ENCODE measurements at regions not wholly inside any gene's neighbourhood (a gene's known extent, or its start where the extent isn't known, plus 50 kb on each side); places are given as distances from the start of the nearest gene placed in this dataset.

GRCh38 chr18:76643996-76644395 lies 149.0 kb upstream of the ZNF516 start:
- H3K4me1 ChIP-seq (ENCODE audit: insufficient read depth, low read length): no peaks in the 10 kb centered on the region
- WGBS (ENCODE audit: extremely low coverage, insufficient read length, low lambda C conversion rate): no CpG with 5 or more reads among the region's 6 CpGs
- no peaks in the 10 kb centered on the region for H3K4me1 Mint-ChIP-seq

More at GRCh38 chr18:76643996-76644395, 149.0 kb upstream of the ZNF516 start:
- H2AFZ ChIP-seq (ENCODE audit: low read length): no peak overlapping the region
- no peaks in the 10 kb centered on the region for H3K79me2 ChIP-seq (ENCODE audit: insufficient read depth, low read length)
- Mint-ChIP-seq H3K9me3 (peaks cover 0 to 6% of the 10 kb centered on the region in 2 experiments; a peak in 3 of 5 replicates), H3K27ac (no peak overlapping the region), H3K4me3 (no peak overlapping the region), H3K27me3 (ENCODE audit: low read depth) (no peaks in the 10 kb centered on the region), H3K36me3 (ENCODE audit: insufficient read depth in 1 of 3, low read depth in 3 of 3) (peaks cover 0 to 5% (median 0%) of the 10 kb centered on the region in 3 experiments; a peak in 1 of 7 replicates)
- no peaks in the 10 kb centered on the region for H3K79me1 ChIP-seq (ENCODE audit: insufficient read depth, low read depth, low read length, poor library complexity, severe bottlenecking)
- no peak overlapping the region for H3K18ac ChIP-seq (ENCODE audit: insufficient read length, low read depth, low read length)
- H3K9ac ChIP-seq (ENCODE audit: extremely low read depth, insufficient read length, low read length): no peak overlapping the region
- H4K8ac ChIP-seq (replicated peaks; ENCODE audit: insufficient read length, low read depth, low read length): no peak overlapping the region
- no peaks in the 10 kb centered on the region for H3K23me2 ChIP-seq (ENCODE audit: insufficient read length, low read depth, low read length, poor library complexity, severe bottlenecking)
- no peak overlapping the region for H2BK120ac ChIP-seq (ENCODE audit: low read depth, low read length, poor library complexity, severe bottlenecking)
- H2BK15ac ChIP-seq (ENCODE audit: low read depth, low read length): no peak overlapping the region
- TF ChIP-seq CTCF (conservative IDR thresholded peaks at IDR 0.05): no peak
- H2BK5ac ChIP-seq (ENCODE audit: insufficient read length, low read length): no peak overlapping the region
- H3K4ac ChIP-seq (ENCODE audit: low read depth, low read length): no peak overlapping the region
- no peak overlapping the region for H3K14ac ChIP-seq (ENCODE audit: insufficient read depth, low read length)
- H4K5ac ChIP-seq (ENCODE audit: insufficient read length, low read depth, low read length): no peak overlapping the region
- no peak overlapping the region for H3K27ac ChIP-seq (ENCODE audit: insufficient read length, low read depth, low read length)
- H3K23ac ChIP-seq (ENCODE audit: insufficient read length, low read depth, low read length): no peak overlapping the region
- H3K27me3 ChIP-seq (ENCODE audit: insufficient read depth, low read length): no peaks in the 10 kb centered on the region
- H2AK5ac ChIP-seq (ENCODE audit: insufficient read length, low read length): no peak overlapping the region
- H3T11ph ChIP-seq (ENCODE audit: low read length): no peak overlapping the region
- H3K9me3 ChIP-seq (ENCODE audit: control insufficient read depth, low read depth, low read length): no peaks in the 10 kb centered on the region
- H2BK20ac ChIP-seq (ENCODE audit: low read depth, low read length, poor library complexity, severe bottlenecking): no peak overlapping the region
- H3K56ac ChIP-seq (ENCODE audit: insufficient read length, low read depth, low read length): no peak overlapping the region
- no peaks in the 10 kb centered on the region for H4K20me1 ChIP-seq (ENCODE audit: control insufficient read depth, insufficient read depth, insufficient read length)
- no peak overlapping the region for H2BK12ac ChIP-seq (ENCODE audit: insufficient read length, low read depth, low read length)
- no peak overlapping the region for H4K91ac ChIP-seq (ENCODE audit: insufficient read length, low read depth, low read length)
- no peak for DNase-seq
- no peak overlapping the region for H3K4me2 ChIP-seq (ENCODE audit: insufficient read depth, insufficient read length, low read length)
